A673 (cell line): ENCODE measurements at regions not wholly inside any gene's neighbourhood (a gene's known extent, or its start where the extent isn't known, plus 50 kb on each side); places are given as distances from the start of the nearest gene placed in this dataset.
"Not testable (repeated sequence)": the region's sequence is repeated elsewhere in the genome, so short reads cannot be mapped to it uniquely, and the experiment has no call there.

Experiments used
- BruUV-seq: library from RNA; stranded (reverse); fragments of 400-500 nt; replicated peaks from 2 replicates; lab custom pipeline; 2021; lab: Mats Ljungman, UMichigan
- CTCF ChIA-PET: fragments of 300-600 bp; sonication (Branson Sonifier 250); formaldehyde crosslinking; loops from one replicate; lab custom pipeline; 2022; ENCODE audit warnings: antibody characterized with exemption; lab: Charles Lee
- POLR2A ChIA-PET: fragments of 300-600 bp; sonication (Branson Sonifier 250); formaldehyde crosslinking; loops from one replicate; lab custom pipeline; 2022; ENCODE audit warnings: antibody characterized with exemption; ENCODE audit not compliant: low non-redundant PET; lab: Charles Lee
- DNase-seq: peaks from one replicate; pipeline ENCODE4 v3.0.0-alpha.2; 2015; ENCODE audit warnings: low spot score
- H3K27ac ChIP-seq: fragments of 200-600 bp; sonication (generic); 2 replicates; pipeline ENCODE4 v1.5.1; 2016; ENCODE audit warnings: mixed run types, low read depth, mild to moderate bottlenecking, mixed read lengths, antibody characterized with exemption, low read length; ENCODE audit not compliant: poor library complexity, severe bottlenecking
- H3K27me3 ChIP-seq: fragments of 200-600 bp; sonication (generic); replicated peaks from 2 replicates; pipeline ENCODE4 v1.6.1; 2017; ENCODE audit warnings: mixed run types, low read depth, mild to moderate bottlenecking, mixed read lengths, antibody characterized with exemption, low read length; ENCODE audit not compliant: insufficient read depth, poor library complexity
- H3K36me3 ChIP-seq: fragments of 200-600 bp; sonication (generic); 2 replicates; pipeline ENCODE4 v1.6.1; 2016; ENCODE audit warnings: mixed run types, mild to moderate bottlenecking, mixed read lengths, antibody characterized with exemption, low read length; ENCODE audit not compliant: insufficient read depth, poor library complexity, severe bottlenecking
- H3K4me1 ChIP-seq: fragments of 200-600 bp; sonication (generic); 2 replicates; pipeline ENCODE4 v1.6.1; 2017; ENCODE audit warnings: mixed run types, mild to moderate bottlenecking, mixed read lengths, antibody characterized with exemption, low read length; ENCODE audit not compliant: insufficient read depth, poor library complexity, severe bottlenecking
- H3K4me3 ChIP-seq: fragments of 200-600 bp; sonication (generic); 2 replicates; pipeline ENCODE4 v1.5.1; 2016; ENCODE audit warnings: low read depth, mixed run types, mild to moderate bottlenecking, mixed read lengths, low read length; ENCODE audit not compliant: poor library complexity, severe bottlenecking
- H3K9me3 ChIP-seq: fragments of 200-600 bp; sonication (generic); 2 replicates; pipeline ENCODE4 v1.6.1; 2016; ENCODE audit warnings: mixed run types, low read depth, mild to moderate bottlenecking, mixed read lengths, antibody characterized with exemption, low read length; ENCODE audit not compliant: poor library complexity, severe bottlenecking
- CTCF ChIP-seq: fragments of 300-800, 200-600 bp; sonication (generic); conservative IDR thresholded peaks from 2 replicates; pipeline ENCODE4 v1.5.1; 2017; ENCODE audit warnings: low read depth, mild to moderate bottlenecking, antibody characterized with exemption, low read length, moderate library complexity, mixed read lengths
- EZH2 ChIP-seq: fragments of 200-600 bp; sonication (generic); IDR thresholded peaks from 2 replicates; pipeline ENCODE4 v1.6.1; 2017; ENCODE audit warnings: borderline replicate concordance, low read depth, mild to moderate bottlenecking, mixed read lengths, antibody characterized with exemption, low read length; ENCODE audit not compliant: poor library complexity, severe bottlenecking
- intact Hi-C: fragments of 100-400 bp; cut with micrococcal nuclease; formaldehyde crosslinking; loops from one replicate; pipeline ENCODE4 v1.10.0; 2022; ENCODE audit not compliant: unreplicated experiment

DNA sequence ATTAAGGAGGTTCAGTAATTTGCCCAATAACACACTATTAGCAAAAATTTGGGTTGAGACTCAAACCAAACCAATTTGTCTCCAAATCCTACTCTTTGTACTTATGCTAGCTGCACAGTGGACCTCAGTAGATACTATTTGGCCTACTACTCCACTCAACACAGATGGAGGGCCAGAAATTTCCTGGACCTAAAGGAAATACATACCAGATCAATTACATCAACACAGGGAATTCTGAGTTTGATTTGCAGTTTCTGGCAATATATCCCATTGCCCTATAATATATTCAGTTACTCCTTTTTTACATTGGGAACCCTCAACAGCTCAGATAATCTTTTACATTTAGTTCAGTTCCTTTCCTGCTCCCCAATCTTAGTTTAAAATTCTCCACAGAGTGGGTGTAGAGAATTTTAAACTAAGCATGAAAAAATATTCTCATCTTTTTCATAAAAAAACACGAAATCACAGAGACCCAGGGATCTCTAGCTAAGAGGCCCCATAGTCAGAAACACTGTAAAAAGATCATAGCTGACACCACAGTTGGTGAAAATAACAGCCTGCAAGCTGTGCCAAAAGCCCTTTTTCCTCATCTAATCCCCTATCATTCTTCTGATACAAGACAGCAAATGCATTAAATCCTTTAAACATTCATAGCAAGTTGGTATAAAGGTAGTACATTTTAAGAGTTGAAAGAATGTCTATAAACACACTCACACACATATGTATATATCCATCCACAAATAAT lies 317.7 kb upstream of the ESRRG start:
- Histone ChIP-seq H3K36me3 (no peaks in the 10 kb centered on the region), H3K27ac (no peak overlapping the region), H3K4me3 (no peak overlapping the region), H3K4me1 (no peaks in the 10 kb centered on the region), H3K27me3 (no peaks in the 10 kb centered on the region), H3K9me3 (peaks cover 8% of the 10 kb centered on the region)
- no peak for TF ChIP-seq EZH2
- TF ChIP-seq CTCF = no peak
- intact Hi-C loops = no loop called here
- POLR2A ChIA-PET = interaction anchor here (0.5 kb wide), 1 partner anchor 1707 kb away, joined by 3 read pairs; no protein-coding TSS in a partner anchor
- CTCF ChIA-PET = no interaction called here
- no peak for DNase-seq
- BruUV-seq = no TSS peak

GRCh38 chr1:217039926-217040325 lies 316.7 kb upstream of the ESRRG start:
- H3K36me3 ChIP-seq = no peaks in the 10 kb centered on the region
- ChIA-PET POLR2A (no interaction called here), CTCF (no interaction called here)
- H3K27me3 ChIP-seq = no peaks in the 10 kb centered on the region
- no peak overlapping the region for H3K4me3 ChIP-seq
- H3K9me3 ChIP-seq = peaks cover 8% of the 10 kb centered on the region
- H3K4me1 ChIP-seq = no peaks in the 10 kb centered on the region
- DNase-seq = no peak
- intact Hi-C loops = no loop called here
- no TSS peak for BruUV-seq
- no peak overlapping the region for H3K27ac ChIP-seq
- TF ChIP-seq EZH2 (no peak), CTCF (no peak)

GRCh38 chr1:217039139-217039538 lies 315.9 kb upstream of the ESRRG start:
- H3K36me3 ChIP-seq, intact Hi-C loops, CTCF ChIA-PET, DNase-seq, H3K9me3 ChIP-seq, H3K27ac ChIP-seq, POLR2A ChIA-PET, H3K4me1 ChIP-seq, H3K4me3 ChIP-seq, H3K27me3 ChIP-seq, BruUV-seq: not testable (repeated sequence)

- H3K27me3 ChIP-seq = no peaks in the 10 kb centered on the region
- DNase-seq = no peak
- H3K4me1 ChIP-seq = no peaks in the 10 kb centered on the region
- POLR2A ChIA-PET = no interaction called here
- BruUV-seq = no TSS peak
- no peaks in the 10 kb centered on the region for H3K36me3 ChIP-seq
- no peak overlapping the region for H3K4me3 ChIP-seq
- peaks cover 13% of the 10 kb centered on the region for H3K9me3 ChIP-seq
- no peak overlapping the region for H3K27ac ChIP-seq
- CTCF ChIA-PET = no interaction called here
- TF ChIP-seq CTCF (no peak), EZH2 (no peak)
- intact Hi-C loops = no loop called here
Measured at GRCh38 chr1:217036757-217037156, 313.5 kb upstream of the ESRRG start.
